Activated T-helper 1 cell treated with anti-CD3 and anti-CD28 coated beads, Interleukin-12 subunit alpha, Interleukin-12 subunit beta, Interleukin-2, Interleukin-4 antibody, amounts not matched to agents 30 ng/mL and 10 ng/mL and 1 ng/mL, durations not matched to agents 14 hours and 24 hours and 36 hours (primary cell): ENCODE measurements at regions not wholly inside any gene's neighbourhood (a gene's known extent, or its start where the extent isn't known, plus 50 kb on each side); places are given as distances from the start of the nearest gene placed in this dataset.

Experiments
- DNase-seq: peaks from one replicate; pipeline ENCODE4 v3.0.0; 2021; ENCODE audit warnings: low spot score
- H3K27ac Mint-ChIP-seq: one replicate; pipeline ENCODE4 v1.8.0; 2021; ENCODE audit warnings: mild to moderate bottlenecking, mixed read lengths
- H3K27me3 Mint-ChIP-seq: one replicate; pipeline ENCODE4 v1.8.0; 2022; ENCODE audit warnings: mild to moderate bottlenecking, moderate library complexity, mixed read lengths; ENCODE audit not compliant: insufficient read depth
- H3K36me3 Mint-ChIP-seq: one replicate; pipeline ENCODE4 v1.8.0; 2021; ENCODE audit warnings: low read depth, mixed read lengths
- H3K4me1 Mint-ChIP-seq: one replicate; pipeline ENCODE4 v1.8.0; 2021; ENCODE audit warnings: low read depth, mixed read lengths
- H3K4me3 Mint-ChIP-seq: one replicate; pipeline ENCODE4 v1.8.0; 2021; ENCODE audit warnings: mild to moderate bottlenecking, moderate library complexity, mixed read lengths
- H3K9me3 Mint-ChIP-seq: one replicate; pipeline ENCODE4 v1.8.0; 2021; ENCODE audit warnings: mixed read lengths
- intact Hi-C: fragments of 100-400 bp; cut with micrococcal nuclease; formaldehyde crosslinking; loops from one replicate; pipeline ENCODE4 v1.15.1; 2024

DNA sequence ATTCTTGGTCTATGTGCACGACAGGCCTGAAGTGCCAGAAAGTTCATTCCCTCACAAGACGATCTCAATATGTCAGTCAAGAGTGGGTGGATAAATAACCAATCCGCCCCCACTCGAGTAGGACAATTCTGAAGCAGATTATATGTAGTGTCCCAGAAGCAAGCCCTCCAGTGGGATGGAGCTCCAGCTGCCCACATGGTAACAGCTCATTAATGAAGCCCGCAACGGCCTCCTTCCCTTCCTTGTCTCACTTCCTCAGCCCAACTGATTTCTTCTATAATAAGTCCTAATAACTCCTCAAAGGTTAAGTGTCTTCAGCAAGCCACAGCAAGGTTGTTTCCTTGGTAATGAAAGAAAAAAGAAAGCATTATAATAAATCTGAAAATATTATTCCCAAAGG is 82.1 kb upstream of the F13A1 start:
- Mint-ChIP-seq H3K27ac (no peak overlapping the region), H3K36me3 (no peaks in the 10 kb centered on the region), H3K4me1 (no peaks in the 10 kb centered on the region), H3K27me3 (peaks cover 10% of the 10 kb centered on the region), H3K4me3 (no peak overlapping the region), H3K9me3 (no peaks in the 10 kb centered on the region)
- DNase-seq: no peak
- intact Hi-C loops: no loop called here

GRCh38 chr6:6405031-6405430 is 84.6 kb upstream of the F13A1 start:
- no peak overlapping the region for H3K27ac Mint-ChIP-seq
- DNase-seq: no peak

GRCh38 chr6:6405997-6406714 is 85.7 kb upstream of the F13A1 start:
- no peaks in the 10 kb centered on the region for H3K9me3 Mint-ChIP-seq
- no peak for DNase-seq
- peaks cover 9% of the 10 kb centered on the region for H3K27me3 Mint-ChIP-seq
- no peak overlapping the region for H3K4me3 Mint-ChIP-seq
- H3K4me1 Mint-ChIP-seq: no peaks in the 10 kb centered on the region
- H3K36me3 Mint-ChIP-seq: no peaks in the 10 kb centered on the region
- intact Hi-C loops: no loop called here
- H3K27ac Mint-ChIP-seq: no peak overlapping the region

More at GRCh38 chr6:6405031-6405430, 84.6 kb upstream of the F13A1 start:
- no peaks in the 10 kb centered on the region for H3K4me1 Mint-ChIP-seq
- H3K4me3 Mint-ChIP-seq: no peak overlapping the region
- H3K36me3 Mint-ChIP-seq: no peaks in the 10 kb centered on the region
- peaks cover 10% of the 10 kb centered on the region for H3K27me3 Mint-ChIP-seq
- no peaks in the 10 kb centered on the region for H3K9me3 Mint-ChIP-seq
- intact Hi-C loops: no loop called here

DNA sequence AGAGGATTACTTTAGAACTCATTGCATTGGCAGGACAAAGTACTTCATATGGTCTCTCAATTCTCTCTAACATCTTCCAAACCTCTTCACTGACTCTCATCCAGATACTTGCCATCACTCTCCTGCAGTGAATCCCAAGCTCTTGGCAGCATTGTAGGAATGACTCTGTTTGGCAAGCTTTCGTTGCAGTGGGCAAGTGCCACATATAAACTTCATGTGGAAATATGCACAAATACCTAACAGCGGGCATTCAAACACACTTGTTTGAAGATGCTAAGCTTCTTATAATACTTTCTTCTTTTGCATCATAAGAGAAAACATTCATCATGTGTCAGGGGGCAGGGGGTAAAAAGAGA is 86.2 kb upstream of the F13A1 start:
- no peak for DNase-seq
- Mint-ChIP-seq H3K27me3 (peaks cover 5% of the 10 kb centered on the region), H3K4me1 (no peaks in the 10 kb centered on the region), H3K36me3 (no peaks in the 10 kb centered on the region), H3K9me3 (no peaks in the 10 kb centered on the region), H3K4me3 (no peak overlapping the region), H3K27ac (no peak overlapping the region)
- intact Hi-C loops: no loop called here

- intact Hi-C loops: no loop called here
- no peaks in the 10 kb centered on the region for H3K9me3 Mint-ChIP-seq
- H3K36me3 Mint-ChIP-seq: no peaks in the 10 kb centered on the region
- DNase-seq: no peak
- no peaks in the 10 kb centered on the region for H3K4me1 Mint-ChIP-seq
- H3K4me3 Mint-ChIP-seq: no peak overlapping the region
- H3K27ac Mint-ChIP-seq: no peak overlapping the region
- peaks cover 4% of the 10 kb centered on the region for H3K27me3 Mint-ChIP-seq
Measured at GRCh38 chr6:6407071-6407741, 86.7 kb upstream of the F13A1 start.

DNA sequence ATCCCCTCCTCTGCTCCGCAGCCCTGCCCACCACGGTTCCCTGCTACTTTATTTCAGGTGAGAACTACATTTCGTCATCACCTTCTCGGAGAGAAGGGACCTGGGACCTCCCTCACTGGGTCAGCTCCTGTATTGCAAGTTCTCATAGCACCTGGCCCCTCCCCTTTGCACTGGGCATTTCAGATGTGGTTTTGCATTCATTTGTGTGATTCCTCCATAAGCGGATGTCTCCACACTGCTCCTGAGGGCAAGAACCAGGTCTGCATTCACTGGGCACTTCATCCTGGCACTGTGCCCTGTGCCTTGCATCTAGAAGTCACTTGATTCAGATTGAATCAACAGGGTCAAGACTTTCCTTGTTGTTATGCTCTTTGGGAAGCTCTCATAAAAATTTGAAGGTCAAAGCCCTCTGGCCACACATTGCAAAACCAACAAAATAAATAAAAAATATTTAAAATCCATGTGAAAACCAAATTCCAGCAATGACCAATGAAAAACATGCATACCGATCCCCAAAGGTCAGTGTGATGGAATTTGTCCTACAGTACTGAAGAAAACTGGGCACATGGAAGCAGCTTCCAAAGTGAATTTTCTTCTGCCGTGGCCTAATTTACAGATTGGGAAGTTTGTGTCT is 89.1 kb upstream of the F13A1 start:
- peaks cover 2% of the 10 kb centered on the region for H3K27me3 Mint-ChIP-seq
- no peak overlapping the region for H3K27ac Mint-ChIP-seq
- no peaks in the 10 kb centered on the region for H3K4me1 Mint-ChIP-seq
- intact Hi-C loops: no loop called here
- DNase-seq: no peak
- H3K36me3 Mint-ChIP-seq: no peaks in the 10 kb centered on the region
- no peak overlapping the region for H3K4me3 Mint-ChIP-seq
- H3K9me3 Mint-ChIP-seq: no peaks in the 10 kb centered on the region

GRCh38 chr6:6411115-6411514 is 90.7 kb upstream of the F13A1 start:
- Mint-ChIP-seq H3K36me3 (no peaks in the 10 kb centered on the region), H3K4me1 (no peaks in the 10 kb centered on the region), H3K27ac (no peak overlapping the region)

DNA sequence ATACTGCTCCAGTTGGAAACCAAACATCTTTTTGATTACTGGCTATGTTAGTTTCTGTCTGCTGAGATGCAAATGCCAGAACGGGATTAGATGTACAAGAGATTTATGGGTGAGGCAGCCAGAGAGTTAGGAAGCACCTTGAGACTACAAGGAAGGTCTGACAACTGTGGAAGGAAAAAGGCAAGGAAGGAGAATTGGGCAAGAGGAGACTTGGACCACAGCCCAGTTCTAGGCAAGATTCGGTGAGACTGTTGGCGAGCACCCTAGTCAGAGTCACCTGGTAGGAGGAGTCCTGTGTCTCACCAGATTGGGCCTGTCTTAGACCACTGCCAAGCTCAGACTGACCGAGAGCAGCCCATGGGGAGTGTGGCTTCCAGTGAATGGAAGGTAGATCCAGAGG is 91.8 kb upstream of the F13A1 start:
- no peaks in the 10 kb centered on the region for H3K9me3 Mint-ChIP-seq
- H3K27me3 Mint-ChIP-seq: peaks cover 2% of the 10 kb centered on the region
- no peak overlapping the region for H3K27ac Mint-ChIP-seq
- intact Hi-C loops: no loop called here
- no peak for DNase-seq
- no peak overlapping the region for H3K4me3 Mint-ChIP-seq
- no peaks in the 10 kb centered on the region for H3K4me1 Mint-ChIP-seq
- no peaks in the 10 kb centered on the region for H3K36me3 Mint-ChIP-seq

More at GRCh38 chr6:6411115-6411514, 90.7 kb upstream of the F13A1 start:
- no peaks in the 10 kb centered on the region for H3K9me3 Mint-ChIP-seq
- no peak overlapping the region for H3K4me3 Mint-ChIP-seq
- peaks cover 2% of the 10 kb centered on the region for H3K27me3 Mint-ChIP-seq
- no peak for DNase-seq
- intact Hi-C loops: no loop called here

DNA sequence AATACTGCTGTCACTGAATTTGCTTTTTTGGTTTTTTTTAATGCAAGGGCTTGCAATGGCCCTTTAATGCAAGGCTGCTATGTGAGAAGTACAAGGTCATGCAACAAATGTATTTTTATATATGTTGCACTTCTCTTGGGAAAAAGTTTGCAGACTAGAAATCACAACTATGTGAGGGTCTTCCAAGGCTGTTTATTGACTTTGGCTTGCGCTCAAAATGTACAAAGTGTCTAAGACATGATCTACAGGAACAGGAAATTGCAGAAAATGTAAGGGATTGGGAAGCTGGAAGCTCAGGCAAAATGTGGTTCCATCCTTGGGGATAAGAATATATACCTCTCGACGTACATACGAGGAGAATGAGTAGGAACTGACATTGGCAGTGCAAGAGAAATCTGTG is 92.2 kb upstream of the F13A1 start:
- no peak for DNase-seq
- Mint-ChIP-seq H3K9me3 (no peaks in the 10 kb centered on the region), H3K27me3 (peaks cover 2% of the 10 kb centered on the region), H3K4me1 (no peaks in the 10 kb centered on the region), H3K27ac (no peak overlapping the region), H3K36me3 (no peaks in the 10 kb centered on the region), H3K4me3 (no peak overlapping the region)
- intact Hi-C loops: no loop called here

DNA sequence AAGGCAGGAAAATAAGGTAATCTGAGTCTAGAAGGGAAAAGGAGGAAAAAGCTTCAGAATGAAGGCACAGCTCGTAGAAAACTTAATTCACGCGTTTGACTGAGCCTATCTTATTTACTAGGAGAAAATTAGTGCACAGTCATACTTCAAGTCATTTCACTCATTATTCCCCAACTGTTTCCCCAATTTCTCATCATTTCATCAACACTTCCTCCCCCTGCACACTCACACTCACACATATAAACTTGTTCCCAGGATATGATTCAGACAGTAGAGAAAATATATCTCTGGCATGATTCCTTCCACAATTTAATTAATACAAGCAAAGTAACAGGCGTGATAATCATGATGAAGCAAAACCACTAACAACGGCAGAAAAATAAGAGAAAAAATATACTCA is 94.5 kb upstream of the F13A1 start:
- H3K4me1 Mint-ChIP-seq: no peaks in the 10 kb centered on the region
- peaks cover 6% of the 10 kb centered on the region for H3K27me3 Mint-ChIP-seq
- no peaks in the 10 kb centered on the region for H3K36me3 Mint-ChIP-seq
- DNase-seq: no peak
- H3K9me3 Mint-ChIP-seq: no peaks in the 10 kb centered on the region
- H3K27ac Mint-ChIP-seq: no peak overlapping the region
- no peak overlapping the region for H3K4me3 Mint-ChIP-seq
- intact Hi-C loops: no loop called here

- no peak for DNase-seq
Measured at GRCh38 chr6:6417475-6417874, 97.0 kb upstream of the F13A1 start.

GRCh38 chr6:6418421-6418820 is 98.0 kb upstream of the F13A1 start:
- no peaks in the 10 kb centered on the region for H3K9me3 Mint-ChIP-seq
- no peak overlapping the region for H3K27ac Mint-ChIP-seq
- H3K4me3 Mint-ChIP-seq: no peak overlapping the region
- H3K4me1 Mint-ChIP-seq: no peaks in the 10 kb centered on the region
- peaks cover 6% of the 10 kb centered on the region for H3K27me3 Mint-ChIP-seq
- H3K36me3 Mint-ChIP-seq: no peaks in the 10 kb centered on the region
- intact Hi-C loops: no loop called here
- DNase-seq: no peak

More at GRCh38 chr6:6417475-6417874, 97.0 kb upstream of the F13A1 start:
- H3K27ac Mint-ChIP-seq: no peak overlapping the region
- no peaks in the 10 kb centered on the region for H3K9me3 Mint-ChIP-seq
- intact Hi-C loops: no loop called here
- no peaks in the 10 kb centered on the region for H3K4me1 Mint-ChIP-seq
- H3K27me3 Mint-ChIP-seq: peaks cover 4% of the 10 kb centered on the region
- no peaks in the 10 kb centered on the region for H3K36me3 Mint-ChIP-seq
- H3K4me3 Mint-ChIP-seq: no peak overlapping the region

- intact Hi-C loops: no loop called here
- Mint-ChIP-seq H3K36me3 (no peaks in the 10 kb centered on the region), H3K9me3 (peaks cover 13% of the 10 kb centered on the region), H3K4me3 (no peak overlapping the region), H3K27me3 (peaks cover 11% of the 10 kb centered on the region), H3K27ac (no peak overlapping the region), H3K4me1 (no peaks in the 10 kb centered on the region)
- no peak for DNase-seq
Measured at GRCh38 chr6:6420107-6420506, 99.6 kb upstream of the F13A1 start.
